ENCODE measurements at regions not wholly inside any gene's neighbourhood (a gene's known extent, or its start where the extent isn't known, plus 50 kb on each side); places are given as distances from the start of the nearest gene placed in this dataset.

DNA sequence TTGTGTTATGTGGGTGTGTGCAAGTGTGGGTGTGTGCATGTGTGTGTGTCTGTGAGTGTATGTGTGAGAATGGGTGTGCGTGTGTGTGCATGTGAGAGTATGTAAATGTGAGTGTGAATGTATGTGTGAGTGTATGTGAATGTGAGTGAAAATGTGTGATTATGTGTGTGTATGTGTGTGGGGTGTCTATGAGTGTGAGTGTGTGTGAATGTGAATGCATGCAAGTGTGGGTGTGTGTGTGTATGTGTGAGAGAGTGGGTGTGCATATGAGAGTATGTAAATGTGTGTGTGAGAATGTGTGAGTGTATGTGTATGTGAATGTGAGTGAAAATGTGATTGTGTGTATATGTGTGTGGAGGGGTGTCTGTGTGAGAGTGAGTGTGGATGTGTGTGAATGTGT lies 1292.7 kb downstream of the TBC1D22A start:
- DNase-seq (ENCODE audit: extremely low read depth, low read depth) = no peak
- TF ChIP-seq, protein P1, sequence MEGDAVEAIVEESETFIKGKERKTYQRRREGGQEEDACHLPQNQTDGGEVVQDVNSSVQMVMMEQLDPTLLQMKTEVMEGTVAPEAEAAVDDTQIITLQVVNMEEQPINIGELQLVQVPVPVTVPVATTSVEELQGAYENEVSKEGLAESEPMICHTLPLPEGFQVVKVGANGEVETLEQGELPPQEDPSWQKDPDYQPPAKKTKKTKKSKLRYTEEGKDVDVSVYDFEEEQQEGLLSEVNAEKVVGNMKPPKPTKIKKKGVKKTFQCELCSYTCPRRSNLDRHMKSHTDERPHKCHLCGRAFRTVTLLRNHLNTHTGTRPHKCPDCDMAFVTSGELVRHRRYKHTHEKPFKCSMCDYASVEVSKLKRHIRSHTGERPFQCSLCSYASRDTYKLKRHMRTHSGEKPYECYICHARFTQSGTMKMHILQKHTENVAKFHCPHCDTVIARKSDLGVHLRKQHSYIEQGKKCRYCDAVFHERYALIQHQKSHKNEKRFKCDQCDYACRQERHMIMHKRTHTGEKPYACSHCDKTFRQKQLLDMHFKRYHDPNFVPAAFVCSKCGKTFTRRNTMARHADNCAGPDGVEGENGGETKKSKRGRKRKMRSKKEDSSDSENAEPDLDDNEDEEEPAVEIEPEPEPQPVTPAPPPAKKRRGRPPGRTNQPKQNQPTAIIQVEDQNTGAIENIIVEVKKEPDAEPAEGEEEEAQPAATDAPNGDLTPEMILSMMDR (IDR thresholded peaks at IDR 0.05; ENCODE audit: low read depth, low read length, missing control alignments) = no peak
- H3K4me3 ChIP-seq (replicated peaks; ENCODE audit: low read depth, low read length) = no peak overlapping the region

GRCh38 chr22:48054596-48054995 lies 1292.1 kb downstream of the TBC1D22A start:
- no peak overlapping the region for H3K4me3 ChIP-seq (replicated peaks; ENCODE audit: low read depth, low read length)
- DNase-seq (ENCODE audit: extremely low read depth, low read depth) = no peak
- TF ChIP-seq, protein P1 (IDR thresholded peaks at IDR 0.05; ENCODE audit: low read depth, low read length, missing control alignments) = no peak

- H3K4me3 ChIP-seq (replicated peaks; ENCODE audit: low read depth, low read length) = no peak overlapping the region
- TF ChIP-seq, protein P1 (IDR thresholded peaks at IDR 0.05; ENCODE audit: low read depth, low read length, missing control alignments) = no peak
- no peak for DNase-seq (ENCODE audit: extremely low read depth, low read depth)
Observed at GRCh38 chr22:48053973-48054372, 1291.5 kb downstream of the TBC1D22A start.

DNA sequence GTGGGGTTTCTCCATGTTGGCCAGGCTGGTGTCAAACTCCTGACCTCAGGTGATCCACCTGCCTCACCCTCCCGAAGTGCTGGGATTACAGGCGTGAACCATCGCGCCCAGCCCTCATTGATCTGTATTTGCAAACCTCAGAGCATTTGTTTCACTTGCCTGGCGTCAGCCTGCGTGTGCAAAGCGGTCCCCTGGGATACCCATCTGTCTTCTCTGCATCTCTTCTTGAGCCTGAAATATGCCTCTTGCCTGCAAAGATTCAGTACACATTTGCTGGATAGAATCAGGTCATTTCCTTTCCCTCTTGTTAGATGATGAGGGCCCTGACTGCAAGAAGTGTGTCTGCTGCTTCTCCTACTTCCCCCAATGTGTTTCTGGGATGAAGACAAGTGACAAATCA lies 1291.0 kb downstream of the TBC1D22A start:
- H3K4me3 ChIP-seq (replicated peaks; ENCODE audit: low read depth, low read length) = no peak overlapping the region
- TF ChIP-seq, protein P1 (IDR thresholded peaks at IDR 0.05; ENCODE audit: low read depth, low read length, missing control alignments) = no peak
- DNase-seq (ENCODE audit: extremely low read depth, low read depth) = no peak

DNA sequence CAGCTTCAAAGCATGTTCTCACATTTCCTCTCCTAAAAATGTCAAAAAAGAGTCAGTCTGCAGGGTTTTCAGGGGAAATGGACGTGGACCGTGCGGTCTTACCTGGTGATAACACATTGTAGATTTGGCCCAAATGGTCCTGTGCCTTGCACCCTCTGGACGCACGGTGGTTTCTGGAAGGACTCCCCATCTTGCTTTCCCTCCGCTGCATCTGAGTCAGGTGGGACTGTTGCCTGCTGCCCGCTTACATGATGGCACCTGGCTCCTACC lies 1290.1 kb downstream of the TBC1D22A start:
- TF ChIP-seq, protein P1 (IDR thresholded peaks at IDR 0.05; ENCODE audit: low read depth, low read length, missing control alignments) = no peak
- DNase-seq (ENCODE audit: extremely low read depth, low read depth) = no peak
- H3K4me3 ChIP-seq (replicated peaks; ENCODE audit: low read depth, low read length) = no peak overlapping the region

DNA sequence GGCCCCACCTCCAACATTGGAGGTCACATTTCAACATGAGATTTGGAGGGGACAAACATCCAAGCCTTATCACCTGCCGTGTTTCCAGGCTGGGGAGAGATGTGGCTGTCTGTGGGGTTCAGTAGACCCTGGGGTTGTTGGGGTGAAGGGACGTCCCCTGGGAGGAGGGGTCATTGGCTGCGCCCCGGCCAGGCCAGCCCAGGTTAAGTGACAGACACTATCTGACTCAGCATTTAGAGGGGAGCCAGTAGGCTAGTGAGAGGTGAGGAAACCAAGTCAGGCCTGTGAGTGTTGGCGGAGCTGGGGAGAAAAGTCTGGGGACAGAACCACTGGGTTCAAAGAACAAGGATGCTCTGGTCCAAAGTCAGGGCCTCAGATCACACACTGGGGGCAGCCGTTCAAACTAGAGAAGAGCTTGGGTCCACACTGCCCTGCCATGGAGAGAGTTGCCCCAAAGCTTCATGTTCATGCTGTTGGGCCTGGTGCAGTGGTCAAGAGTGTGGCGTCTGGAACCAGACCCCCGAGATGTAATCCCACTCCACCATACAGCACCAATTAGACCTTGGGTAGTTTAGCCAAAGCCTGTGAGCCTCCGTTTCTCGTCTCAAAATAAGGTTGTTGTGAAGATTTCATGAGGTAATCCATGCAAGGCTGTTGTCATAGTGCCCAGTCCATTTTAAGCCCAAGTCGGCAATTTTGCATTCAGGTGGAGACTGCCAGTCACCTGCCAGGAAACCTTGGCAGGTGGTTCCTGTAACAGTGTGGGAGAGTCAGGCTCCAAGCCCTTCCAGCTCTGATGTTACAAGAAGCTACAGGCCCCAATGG lies 1289.6 kb downstream of the TBC1D22A start:
- TF ChIP-seq, protein P1 (IDR thresholded peaks at IDR 0.05; ENCODE audit: low read depth, low read length, missing control alignments) = no peak
- no peak overlapping the region for H3K4me3 ChIP-seq (replicated peaks; ENCODE audit: low read depth, low read length)
- DNase-seq (ENCODE audit: extremely low read depth, low read depth) = no peak

DNA sequence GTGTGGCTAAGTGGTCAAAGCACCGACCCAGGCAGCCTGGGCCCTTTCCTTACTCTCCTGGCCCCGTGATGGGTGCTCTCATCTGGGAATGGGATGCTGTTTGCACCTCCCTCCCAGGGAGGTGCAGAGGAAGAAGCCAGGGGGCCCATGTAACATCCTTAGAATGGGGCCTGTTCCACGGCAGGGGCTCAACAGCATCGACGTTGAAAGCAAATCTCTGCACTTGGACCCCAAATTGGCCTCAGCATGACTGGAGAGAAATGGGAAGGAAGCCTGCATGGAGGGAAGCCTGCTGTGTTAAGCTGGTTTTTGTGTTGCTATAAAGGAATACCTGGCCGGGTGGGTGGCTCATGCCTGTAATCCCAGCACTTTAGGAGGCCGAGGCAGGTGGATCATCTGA lies 1288.4 kb downstream of the TBC1D22A start:
- DNase-seq (ENCODE audit: extremely low read depth, low read depth) = no peak
- TF ChIP-seq, protein P1 (IDR thresholded peaks at IDR 0.05; ENCODE audit: low read depth, low read length, missing control alignments) = no peak
- H3K4me3 ChIP-seq (replicated peaks; ENCODE audit: low read depth, low read length) = no peak overlapping the region
